ENCODE measurements at regions not wholly inside any gene's neighbourhood (a gene's known extent, or its start where the extent isn't known, plus 50 kb on each side); places are given as distances from the start of the nearest gene placed in this dataset.
"Not testable (repeated sequence)": the region's sequence is repeated elsewhere in the genome, so short reads cannot be mapped to it uniquely, and the experiment has no call there.

DNA sequence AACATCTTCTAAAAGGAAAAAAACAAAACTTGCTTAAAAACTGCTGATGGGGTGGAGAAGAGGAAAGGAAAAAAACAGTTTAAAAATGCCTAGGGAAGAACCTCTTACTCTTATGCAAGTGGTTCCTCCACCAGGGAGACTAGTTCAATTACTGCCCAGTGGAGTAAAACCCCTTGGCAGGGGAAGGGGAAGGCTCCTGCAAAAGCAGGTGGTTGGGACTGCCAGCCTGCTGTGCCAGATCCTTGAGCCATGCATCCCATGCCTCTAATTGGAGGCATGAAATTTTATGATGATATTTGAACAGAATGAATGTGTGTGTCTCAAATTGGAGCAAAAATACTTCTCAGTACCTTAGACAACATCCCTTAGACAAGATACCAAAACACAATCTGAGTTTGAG, 118.8 kb downstream of the FSCB start:
- H3K4me2 ChIP-seq (ENCODE audit: low read length), result no peak overlapping the region
- H3K27me3 ChIP-seq (ENCODE audit: control insufficient read depth, low read length), result no peaks in the 10 kb centered on the region
- H3K4me1 ChIP-seq (ENCODE audit: control insufficient read depth, low read length), result no peaks in the 10 kb centered on the region
- H3K9me2 ChIP-seq (replicated peaks; ENCODE audit: control insufficient read depth, low read length), result no peaks in the 10 kb centered on the region
- no peaks in the 10 kb centered on the region for H3K36me3 ChIP-seq (ENCODE audit: control insufficient read depth, low read length)
- TF ChIP-seq EZH2phosphoT487 (IDR thresholded peaks at IDR 0.05; ENCODE audit: borderline replicate concordance, low read length), result no peak
- TF ChIP-seq, protein P1, sequence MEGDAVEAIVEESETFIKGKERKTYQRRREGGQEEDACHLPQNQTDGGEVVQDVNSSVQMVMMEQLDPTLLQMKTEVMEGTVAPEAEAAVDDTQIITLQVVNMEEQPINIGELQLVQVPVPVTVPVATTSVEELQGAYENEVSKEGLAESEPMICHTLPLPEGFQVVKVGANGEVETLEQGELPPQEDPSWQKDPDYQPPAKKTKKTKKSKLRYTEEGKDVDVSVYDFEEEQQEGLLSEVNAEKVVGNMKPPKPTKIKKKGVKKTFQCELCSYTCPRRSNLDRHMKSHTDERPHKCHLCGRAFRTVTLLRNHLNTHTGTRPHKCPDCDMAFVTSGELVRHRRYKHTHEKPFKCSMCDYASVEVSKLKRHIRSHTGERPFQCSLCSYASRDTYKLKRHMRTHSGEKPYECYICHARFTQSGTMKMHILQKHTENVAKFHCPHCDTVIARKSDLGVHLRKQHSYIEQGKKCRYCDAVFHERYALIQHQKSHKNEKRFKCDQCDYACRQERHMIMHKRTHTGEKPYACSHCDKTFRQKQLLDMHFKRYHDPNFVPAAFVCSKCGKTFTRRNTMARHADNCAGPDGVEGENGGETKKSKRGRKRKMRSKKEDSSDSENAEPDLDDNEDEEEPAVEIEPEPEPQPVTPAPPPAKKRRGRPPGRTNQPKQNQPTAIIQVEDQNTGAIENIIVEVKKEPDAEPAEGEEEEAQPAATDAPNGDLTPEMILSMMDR (IDR thresholded peaks at IDR 0.05; ENCODE audit: low read depth, low read length, poor library complexity, severe bottlenecking), result no peak
- H3K79me2 ChIP-seq (ENCODE audit: control insufficient read depth, low read length), result no peaks in the 10 kb centered on the region
- no peak overlapping the region for H3K4me3 ChIP-seq (ENCODE audit: low read length)
- H3K27ac ChIP-seq (ENCODE audit: low read depth, low read length), result no peak overlapping the region
- no peaks in the 10 kb centered on the region for H3K9me3 ChIP-seq (ENCODE audit: control insufficient read depth, insufficient read depth, low read length)
- H3F3A ChIP-seq (ENCODE audit: control insufficient read depth, insufficient read depth), result no peaks in the 10 kb centered on the region
- no peaks in the 10 kb centered on the region for H4K20me1 ChIP-seq (ENCODE audit: control insufficient read depth, insufficient read depth, low read depth, low read length)

DNA sequence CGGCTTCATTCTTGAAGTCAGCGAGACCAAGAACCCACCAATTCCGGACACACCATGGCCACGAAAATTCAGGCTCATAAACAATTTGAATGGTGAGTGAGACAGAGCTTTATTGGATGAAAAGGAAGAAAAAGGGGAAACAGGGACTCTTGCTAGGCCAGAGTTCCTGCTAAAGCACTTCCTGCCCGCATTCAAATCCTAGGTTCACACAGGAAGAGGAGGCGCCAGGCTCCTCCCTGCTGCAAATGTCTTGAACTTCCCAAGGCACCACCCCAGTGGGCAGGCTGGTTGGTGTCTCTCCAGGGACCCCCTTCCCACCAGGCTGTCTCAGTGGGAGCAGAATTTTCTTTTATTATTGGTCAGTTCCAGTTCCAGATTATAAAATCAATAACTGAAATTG, 121.2 kb downstream of the FSCB start:
- Histone ChIP-seq H3K27ac (ENCODE audit: low read depth, low read length) (no peak overlapping the region), H3F3A (ENCODE audit: control insufficient read depth, insufficient read depth) (no peaks in the 10 kb centered on the region), H3K4me1 (ENCODE audit: control insufficient read depth, low read length) (no peaks in the 10 kb centered on the region), H3K36me3 (ENCODE audit: control insufficient read depth, low read length) (no peaks in the 10 kb centered on the region), H3K27me3 (ENCODE audit: control insufficient read depth, low read length) (no peaks in the 10 kb centered on the region), H3K4me2 (ENCODE audit: low read length) (no peak overlapping the region), H3K9me3 (ENCODE audit: control insufficient read depth, insufficient read depth, low read length) (no peaks in the 10 kb centered on the region), H3K79me2 (ENCODE audit: control insufficient read depth, low read length) (no peaks in the 10 kb centered on the region), H3K9me2 (replicated peaks; ENCODE audit: control insufficient read depth, low read length) (no peaks in the 10 kb centered on the region), H3K4me3 (ENCODE audit: low read length) (no peak overlapping the region), H4K20me1 (ENCODE audit: control insufficient read depth, insufficient read depth, low read depth, low read length) (no peaks in the 10 kb centered on the region)
- no peak for TF ChIP-seq EZH2phosphoT487 (IDR thresholded peaks at IDR 0.05; ENCODE audit: borderline replicate concordance, low read length)
- TF ChIP-seq, protein P1 (IDR thresholded peaks at IDR 0.05; ENCODE audit: low read depth, low read length, poor library complexity, severe bottlenecking), result no peak

DNA sequence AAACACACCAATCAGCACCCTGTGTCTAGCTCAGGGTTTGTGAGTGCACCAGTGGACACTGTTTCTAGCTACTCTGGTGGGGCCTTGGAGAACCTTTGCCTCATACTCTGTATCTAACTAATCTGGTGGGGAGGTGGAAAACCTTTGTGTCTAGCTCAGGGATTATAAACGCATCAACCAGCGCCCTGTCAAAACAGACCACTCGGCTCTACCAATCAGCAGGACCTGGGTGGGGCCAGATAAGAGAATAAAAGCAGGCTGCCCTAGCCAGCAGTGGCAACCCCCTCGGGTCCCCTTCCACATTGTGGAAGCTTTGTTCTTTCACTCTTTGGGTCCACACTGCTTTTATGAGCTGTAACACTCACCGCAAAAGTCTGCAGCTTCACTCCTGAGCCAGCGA, 121.8 kb downstream of the FSCB start:
- H3K9me3 ChIP-seq (ENCODE audit: control insufficient read depth, insufficient read depth, low read length); H3K27ac ChIP-seq (ENCODE audit: low read depth, low read length); H3F3A ChIP-seq (ENCODE audit: control insufficient read depth, insufficient read depth); H3K79me2 ChIP-seq (ENCODE audit: control insufficient read depth, low read length); H3K4me1 ChIP-seq (ENCODE audit: control insufficient read depth, low read length); H4K20me1 ChIP-seq (ENCODE audit: control insufficient read depth, insufficient read depth, low read depth, low read length); H3K27me3 ChIP-seq (ENCODE audit: control insufficient read depth, low read length); H3K4me3 ChIP-seq (ENCODE audit: low read length); H3K4me2 ChIP-seq (ENCODE audit: low read length); H3K36me3 ChIP-seq (ENCODE audit: control insufficient read depth, low read length); H3K9me2 ChIP-seq (replicated peaks; ENCODE audit: control insufficient read depth, low read length): not testable (repeated sequence)

DNA sequence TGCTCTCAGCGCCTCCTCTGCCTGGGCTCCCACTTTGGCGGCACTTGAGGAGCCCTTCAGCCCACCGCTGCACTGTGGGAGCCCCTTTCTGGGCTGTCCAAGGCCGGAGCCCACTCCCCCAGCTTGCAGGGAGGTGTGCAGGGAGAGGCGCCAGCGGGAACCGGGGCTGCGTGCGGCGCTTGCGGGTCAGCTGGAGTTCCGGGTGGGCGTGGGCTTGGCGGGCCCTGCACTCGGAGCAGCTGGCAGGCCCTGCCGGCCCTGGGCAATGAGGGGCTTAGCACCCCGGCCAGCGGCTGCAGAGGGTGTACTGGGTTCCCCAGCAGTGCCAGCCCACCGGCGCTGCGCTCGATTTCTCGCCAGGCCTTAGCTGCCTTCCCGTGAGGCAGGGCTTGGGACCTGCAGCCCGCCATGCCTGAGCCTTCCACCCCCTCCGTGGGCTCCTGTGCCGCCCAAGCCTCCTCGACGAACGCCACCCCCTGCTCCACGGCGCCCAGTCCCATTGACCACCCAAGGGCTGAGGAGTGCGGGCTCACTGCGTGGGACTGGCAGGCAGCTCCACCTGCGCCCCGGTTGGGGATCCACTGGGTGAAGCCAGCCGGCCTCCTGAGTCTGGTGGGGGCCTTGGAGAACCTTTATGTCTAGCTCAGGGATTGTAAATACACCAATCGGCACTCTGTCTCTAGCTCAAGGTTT, 122.3 kb downstream of the FSCB start:
- H3K79me2 ChIP-seq (ENCODE audit: control insufficient read depth, low read length); H3K4me3 ChIP-seq (ENCODE audit: low read length); H3K9me3 ChIP-seq (ENCODE audit: control insufficient read depth, insufficient read depth, low read length); H3K27me3 ChIP-seq (ENCODE audit: control insufficient read depth, low read length); H3K9me2 ChIP-seq (replicated peaks; ENCODE audit: control insufficient read depth, low read length); H4K20me1 ChIP-seq (ENCODE audit: control insufficient read depth, insufficient read depth, low read depth, low read length); H3K36me3 ChIP-seq (ENCODE audit: control insufficient read depth, low read length); H3K4me2 ChIP-seq (ENCODE audit: low read length); H3K27ac ChIP-seq (ENCODE audit: low read depth, low read length); H3K4me1 ChIP-seq (ENCODE audit: control insufficient read depth, low read length); H3F3A ChIP-seq (ENCODE audit: control insufficient read depth, insufficient read depth): not testable (repeated sequence)
